Prostate gland (tissue), 2 donors: ENCODE measurements at regions not wholly inside any gene's neighbourhood (a gene's known extent, or its start where the extent isn't known, plus 50 kb on each side); places are given as distances from the start of the nearest gene placed in this dataset.
"Not testable (repeated sequence)": the region's sequence is repeated elsewhere in the genome, so short reads cannot be mapped to it uniquely, and the experiment has no call there.

Source experiments
- DNase-seq: peaks from one replicate; pipeline ENCODE4 v3.0.0-alpha.2; 2019; ENCODE audit warnings: low spot score
- H3K27ac ChIP-seq, 2 donors: fragments of 200-600 bp; sonication (generic); 2 replicates each; pipeline ENCODE4 v1.5.1; 2017 to 2019
- H3K27me3 ChIP-seq: fragments of 200-600 bp; sonication (generic); replicated peaks from 2 replicates; pipeline ENCODE4 v1.5.1; 2019; ENCODE audit not compliant: insufficient read depth
- H3K36me3 ChIP-seq, 2 donors: fragments of 200-600 bp; sonication (generic); 1 replicate in 1 of 2; 2 replicates in 1 of 2; pipeline versions ENCODE4 v1.5.1 to v1.8.1; 2017 to 2019
- H3K4me1 ChIP-seq: fragments of 200-600 bp; sonication (generic); replicated peaks from 2 replicates; pipeline ENCODE4 v1.5.1; 2019
- H3K4me3 ChIP-seq, 2 donors: fragments of 200-600 bp; sonication (generic); 2 replicates each; pipeline ENCODE4 v1.5.1; 2017 to 2019
- H3K9me3 ChIP-seq: fragments of 200-600 bp; sonication (generic); 2 replicates; pipeline ENCODE4 v1.5.1; 2017
- POLR2A ChIP-seq: fragments of 450-650 bp; IDR thresholded peaks from one replicate; pipeline ENCODE4 v1.6.1; 2016; ENCODE audit warnings: antibody characterized with exemption, mild to moderate bottlenecking
- POLR2AphosphoS5 ChIP-seq: sonication (generic); formaldehyde crosslinking; IDR thresholded peaks from one replicate; pipeline ENCODE4 v1.6.1; 2017; ENCODE audit warnings: antibody characterized with exemption
- WGBS: methylation state at CpG from one replicate; pipeline ENCODE4 v1.1.5; 2018; 5-methylcytosine and 5-hydroxymethylcytosine counted together
- intact Hi-C: fragments of 100-400 bp; cut with DNase I; formaldehyde crosslinking; loops from one replicate; pipeline ENCODE4 v1.14.2; 2022
- TF ChIP-seq, protein P1 (sequence below), 4 experiments: fragments of 200-600 bp in 2 of 4; fragments of 450-650 bp in 2 of 4; sonication (generic) in 2 of 4; IDR thresholded peaks; 1 replicate in 3 of 4; 2 replicates in 1 of 4; pipeline ENCODE4 v1.5.1; 2016 to 2019; ENCODE audit warnings: antibody characterized with exemption in 4 of 4, mild to moderate bottlenecking in 2 of 4, moderate library complexity in 2 of 4

DNA sequence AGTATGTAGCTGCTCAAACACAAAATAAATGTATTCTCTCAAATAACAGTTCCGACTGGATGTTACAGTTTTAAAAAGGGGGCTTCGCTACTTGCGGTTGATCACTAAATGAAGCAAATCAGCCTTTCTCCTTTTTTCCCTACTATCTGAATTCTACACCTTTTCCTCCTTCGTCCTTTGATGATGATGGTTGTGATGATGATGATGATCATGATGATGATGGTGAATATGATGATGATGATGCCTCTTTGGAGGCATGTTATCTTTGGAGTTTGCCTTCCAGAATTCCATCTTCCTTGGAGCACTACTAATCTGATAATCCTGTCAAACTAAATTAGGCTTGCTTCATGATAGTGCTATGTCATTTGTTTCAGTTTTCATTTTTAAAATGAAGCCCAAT lies 1073.3 kb downstream of the SOCS6 start:
- Histone ChIP-seq H3K27ac (no peak overlapping the region), H3K27me3 (no peaks in the 10 kb centered on the region), H3K36me3 (no peaks in the 10 kb centered on the region), H3K4me1 (no peaks in the 10 kb centered on the region), H3K4me3 (no peak overlapping the region), H3K9me3 (no peaks in the 10 kb centered on the region)
- 87% methylated on average over 4 of the region's 4 CpGs for WGBS
- TF ChIP-seq, protein P1, sequence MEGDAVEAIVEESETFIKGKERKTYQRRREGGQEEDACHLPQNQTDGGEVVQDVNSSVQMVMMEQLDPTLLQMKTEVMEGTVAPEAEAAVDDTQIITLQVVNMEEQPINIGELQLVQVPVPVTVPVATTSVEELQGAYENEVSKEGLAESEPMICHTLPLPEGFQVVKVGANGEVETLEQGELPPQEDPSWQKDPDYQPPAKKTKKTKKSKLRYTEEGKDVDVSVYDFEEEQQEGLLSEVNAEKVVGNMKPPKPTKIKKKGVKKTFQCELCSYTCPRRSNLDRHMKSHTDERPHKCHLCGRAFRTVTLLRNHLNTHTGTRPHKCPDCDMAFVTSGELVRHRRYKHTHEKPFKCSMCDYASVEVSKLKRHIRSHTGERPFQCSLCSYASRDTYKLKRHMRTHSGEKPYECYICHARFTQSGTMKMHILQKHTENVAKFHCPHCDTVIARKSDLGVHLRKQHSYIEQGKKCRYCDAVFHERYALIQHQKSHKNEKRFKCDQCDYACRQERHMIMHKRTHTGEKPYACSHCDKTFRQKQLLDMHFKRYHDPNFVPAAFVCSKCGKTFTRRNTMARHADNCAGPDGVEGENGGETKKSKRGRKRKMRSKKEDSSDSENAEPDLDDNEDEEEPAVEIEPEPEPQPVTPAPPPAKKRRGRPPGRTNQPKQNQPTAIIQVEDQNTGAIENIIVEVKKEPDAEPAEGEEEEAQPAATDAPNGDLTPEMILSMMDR (IDR thresholded peaks at IDR 0.05) = no peak
- TF ChIP-seq POLR2AphosphoS5 = no peak
- TF ChIP-seq POLR2A = no peak
- no peak for DNase-seq
- intact Hi-C loops = no loop called here

DNA sequence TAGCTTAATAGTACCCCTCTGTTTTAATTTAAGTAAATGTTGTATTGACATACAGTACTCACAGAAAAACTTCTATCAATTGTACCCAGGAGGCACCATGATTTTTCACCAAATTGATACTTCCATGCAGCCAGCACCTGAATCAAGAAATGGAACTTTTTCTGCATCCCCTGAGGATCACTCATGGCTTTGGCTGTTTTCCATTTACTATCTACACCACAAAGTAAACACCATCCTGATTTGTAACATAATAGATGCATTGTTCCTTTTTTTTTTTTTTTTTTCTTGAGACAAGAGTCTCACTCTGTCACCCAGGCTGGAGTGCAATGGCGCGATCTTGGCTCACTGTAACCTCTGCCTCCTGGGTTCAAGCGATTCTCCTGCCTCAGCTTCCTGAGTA lies 1066.8 kb downstream of the SOCS6 start:
- H3K36me3 ChIP-seq, intact Hi-C loops, DNase-seq, H3K4me3 ChIP-seq, H3K9me3 ChIP-seq, H3K27me3 ChIP-seq, H3K4me1 ChIP-seq, H3K27ac ChIP-seq: not testable (repeated sequence)
- WGBS = 57% methylated on average over 3 of the region's 3 CpGs

DNA sequence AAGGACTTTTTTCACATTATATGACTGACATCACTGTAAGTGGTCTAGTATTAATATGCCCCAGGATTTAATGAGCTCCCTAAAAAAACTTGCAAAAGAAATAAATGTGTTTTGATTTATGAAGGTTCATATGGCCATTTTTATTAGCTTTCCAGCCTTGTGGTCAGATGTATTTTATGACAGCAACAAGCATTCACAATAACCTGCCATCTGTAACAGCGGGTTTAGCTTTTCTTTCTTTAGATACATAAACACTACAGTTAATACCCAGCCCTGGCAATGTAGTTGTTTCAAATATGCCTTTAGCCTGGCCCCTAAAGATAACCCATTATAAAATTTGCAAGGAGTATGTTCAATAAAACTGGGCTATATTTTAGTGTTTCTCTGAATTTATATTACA lies 1063.8 kb downstream of the SOCS6 start:
- Histone ChIP-seq H3K27me3 (no peaks in the 10 kb centered on the region), H3K4me1 (no peaks in the 10 kb centered on the region), H3K9me3 (no peaks in the 10 kb centered on the region), H3K4me3 (no peak overlapping the region), H3K36me3 (no peaks in the 10 kb centered on the region), H3K27ac (no peak overlapping the region)
- TF ChIP-seq POLR2A = no peak
- WGBS = 17% methylated on average over 1 of the region's 1 CpG
- intact Hi-C loops = no loop called here
- no peak for DNase-seq

DNA sequence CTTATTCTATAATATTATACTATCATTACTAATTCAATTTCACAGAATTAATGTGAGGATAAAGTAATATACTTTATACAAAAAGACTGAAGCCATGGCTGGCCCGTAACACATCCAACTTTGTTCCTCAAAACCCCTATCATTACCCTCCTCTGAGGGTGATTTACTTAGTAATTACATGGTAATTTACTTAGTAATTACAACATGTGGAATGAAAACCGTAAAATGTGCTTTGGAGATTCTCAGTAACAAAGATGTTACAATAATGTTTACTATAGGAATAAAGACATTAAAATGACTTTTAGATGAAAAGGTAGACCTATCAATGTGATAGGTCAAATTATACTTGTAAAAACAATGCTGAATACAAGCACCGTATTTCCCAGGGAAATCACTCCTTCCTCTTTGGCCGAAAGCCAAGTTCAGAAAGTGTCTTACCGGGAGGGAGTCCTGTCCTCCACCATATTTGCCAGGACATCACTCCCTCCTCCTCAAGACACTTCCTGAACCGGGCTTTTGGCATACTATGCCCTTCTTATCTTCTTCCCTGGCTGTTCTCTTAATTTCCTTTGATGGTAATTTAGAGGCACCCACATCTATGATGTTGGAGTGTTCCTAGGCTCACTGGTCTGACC lies 1047.8 kb downstream of the SOCS6 start:
- 45% methylated on average over 6 of the region's 6 CpGs for WGBS

DNA sequence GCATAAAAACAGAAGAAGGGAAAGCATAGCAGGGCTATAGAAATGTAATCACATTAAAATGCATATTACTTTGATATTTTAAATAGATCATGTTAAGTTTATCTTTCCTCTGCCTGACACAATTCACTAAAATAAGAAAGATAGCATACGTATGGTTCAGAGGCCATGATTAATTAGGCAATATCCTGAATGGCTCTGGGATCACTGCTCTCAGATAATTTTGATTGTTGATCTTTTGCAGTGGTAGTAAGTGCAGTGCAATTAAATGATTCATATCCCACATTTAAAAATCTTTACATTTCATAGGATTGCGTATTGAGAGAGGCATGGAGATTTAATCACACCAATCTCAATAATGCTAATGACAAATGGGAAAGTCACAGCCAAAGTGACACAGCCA lies 1040.7 kb downstream of the SOCS6 start:
- TF ChIP-seq, protein P1 (IDR thresholded peaks at IDR 0.05) = no peak
- TF ChIP-seq POLR2A (no peak), POLR2AphosphoS5 (no peak)
- no peaks in the 10 kb centered on the region for H3K9me3 ChIP-seq
- H3K36me3 ChIP-seq = no peaks in the 10 kb centered on the region
- H3K4me3 ChIP-seq = no peak overlapping the region
- H3K4me1 ChIP-seq = no peaks in the 10 kb centered on the region
- H3K27ac ChIP-seq = no peak overlapping the region
- intact Hi-C loops = no loop called here
- DNase-seq = no peak
- no peaks in the 10 kb centered on the region for H3K27me3 ChIP-seq
- WGBS = 81% methylated on average over 2 of the region's 2 CpGs

More for the DNA sequence above, 1047.8 kb downstream of the SOCS6 start:
- intact Hi-C loops = no loop called here
- Histone ChIP-seq H3K4me3 (no peak overlapping the region), H3K27me3 (no peaks in the 10 kb centered on the region), H3K36me3 (no peaks in the 10 kb centered on the region), H3K9me3 (no peaks in the 10 kb centered on the region), H3K4me1 (no peaks in the 10 kb centered on the region), H3K27ac (no peak overlapping the region)
- DNase-seq = no peak
- TF ChIP-seq, protein P1 (IDR thresholded peaks at IDR 0.05) = no peak
- no peak for TF ChIP-seq POLR2AphosphoS5
- no peak for TF ChIP-seq POLR2A

DNA sequence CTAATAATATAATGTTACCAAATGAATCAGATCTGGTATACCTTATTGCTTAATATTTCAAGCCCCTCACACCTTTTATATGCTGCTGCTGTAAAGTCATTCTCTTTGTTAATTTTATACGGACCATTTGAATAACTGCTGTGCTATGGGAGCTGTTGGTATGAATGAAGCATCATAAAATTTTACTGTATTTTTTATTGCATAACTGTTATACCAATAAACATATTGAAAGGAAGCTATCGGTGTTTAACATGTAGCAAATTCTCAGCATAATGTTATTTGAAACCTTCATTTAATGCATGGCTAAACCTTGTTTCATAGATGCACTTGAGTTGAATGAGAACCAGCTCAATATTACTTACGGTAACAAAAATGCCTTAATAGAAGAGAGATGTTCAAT lies 1040.3 kb downstream of the SOCS6 start:
- no peaks in the 10 kb centered on the region for H3K4me1 ChIP-seq
- DNase-seq = no peak
- 51% methylated on average over 3 of the region's 3 CpGs for WGBS
- TF ChIP-seq POLR2AphosphoS5 (no peak), POLR2A (no peak)
- TF ChIP-seq, protein P1 (IDR thresholded peaks at IDR 0.05) = no peak
- no peaks in the 10 kb centered on the region for H3K27me3 ChIP-seq
- H3K27ac ChIP-seq = no peak overlapping the region
- intact Hi-C loops = no loop called here
- no peaks in the 10 kb centered on the region for H3K9me3 ChIP-seq
- no peaks in the 10 kb centered on the region for H3K36me3 ChIP-seq
- H3K4me3 ChIP-seq = no peak overlapping the region
